Transverse colon (tissue), 4 donors: ENCODE measurements at regions not wholly inside any gene's neighbourhood (a gene's known extent, or its start where the extent isn't known, plus 50 kb on each side); places are given as distances from the start of the nearest gene placed in this dataset.

Experiments used
- DNase-seq: peaks from one replicate; pipeline ENCODE4 v3.0.0-alpha.2; 2019
- H3K27ac ChIP-seq, 4 donors: fragments of 200-600 bp; sonication (generic); 2 replicates each; pipeline ENCODE4 v1.5.1; 2016 to 2018; ENCODE audit warnings: inconsistent platforms in 4 of 4
- H3K27me3 ChIP-seq: fragments of 200-600 bp; sonication (generic); 2 replicates; pipeline ENCODE4 v1.5.1; 2017; ENCODE audit warnings: inconsistent platforms
- H3K36me3 ChIP-seq, 4 donors: fragments of 200-600 bp; sonication (generic); 2 replicates each; pipeline ENCODE4 v1.5.1; 2017 to 2019; ENCODE audit warnings: inconsistent platforms in 4 of 4
- H3K4me1 ChIP-seq, 4 donors: fragments of 200-600 bp; sonication (generic); 2 replicates each; pipeline ENCODE4 v1.5.1; 2017 to 2020; ENCODE audit warnings: inconsistent platforms in 4 of 4
- H3K4me3 ChIP-seq, 4 donors: fragments of 200-600 bp; sonication (generic); 1 replicate in 1 of 4; 2 replicates in 3 of 4; pipeline versions ENCODE4 v1.5.1 to v1.6.1; 2017 to 2019; ENCODE audit warnings: inconsistent platforms in 4 of 4
- H3K9me3 ChIP-seq, 2 donors: fragments of 200-600 bp; sonication (generic); 2 replicates each; pipeline ENCODE4 v1.5.1; 2017 to 2019; ENCODE audit warnings: inconsistent platforms in 2 of 2
- EP300 ChIP-seq: sonication (generic); formaldehyde crosslinking; IDR thresholded peaks from one replicate; pipeline ENCODE4 v1.6.1; 2017; ENCODE audit warnings: antibody characterized with exemption, low read depth
- POLR2A ChIP-seq: fragments of 450-650 bp; IDR thresholded peaks from one replicate; pipeline ENCODE4 v1.6.1; 2016; ENCODE audit warnings: antibody characterized with exemption, mild to moderate bottlenecking, moderate library complexity
- POLR2AphosphoS5 ChIP-seq, 3 donors: sonication (generic); formaldehyde crosslinking; IDR thresholded peaks; one replicate each; pipeline ENCODE4 v1.6.1; 2016; ENCODE audit warnings: antibody characterized with exemption in 3 of 3
- WGBS, 2 donors: methylation state at CpG; one replicate each; pipeline ENCODE4 v1.1.5; 2018; ENCODE audit warnings: low coverage in 1 of 2; 5-methylcytosine and 5-hydroxymethylcytosine counted together
- in situ Hi-C, 4 donors: fragments of 200-750 bp; cut with MboI; loops; one replicate each; pipeline versions ENCODE4 v1.15.0 to v1.15.1; 2017; ENCODE audit warnings: low sequenced_read_pairs in 3 of 4, low pct_ligation_motif_present in 1 of 4, low pct_unique_long_range_greater_than_20kb in 1 of 4
- intact Hi-C: fragments of 100-400 bp; cut with DNase I; formaldehyde crosslinking; loops from one replicate; pipeline ENCODE4 v1.15.1; 2023; ENCODE audit warnings: low total_unique reads
- TF ChIP-seq, protein P1 (sequence below), 5 experiments: fragments of 200-600 bp in 3 of 5; fragments of 450-650 bp in 2 of 5; sonication (generic) in 3 of 5; IDR thresholded peaks; 1 replicate in 2 of 5; 2 replicates in 3 of 5; pipeline ENCODE4 v1.5.1; 2016 to 2017; ENCODE audit warnings: antibody characterized with exemption in 5 of 5, inconsistent platforms in 3 of 5, mild to moderate bottlenecking in 2 of 5, moderate library complexity in 1 of 5

DNA sequence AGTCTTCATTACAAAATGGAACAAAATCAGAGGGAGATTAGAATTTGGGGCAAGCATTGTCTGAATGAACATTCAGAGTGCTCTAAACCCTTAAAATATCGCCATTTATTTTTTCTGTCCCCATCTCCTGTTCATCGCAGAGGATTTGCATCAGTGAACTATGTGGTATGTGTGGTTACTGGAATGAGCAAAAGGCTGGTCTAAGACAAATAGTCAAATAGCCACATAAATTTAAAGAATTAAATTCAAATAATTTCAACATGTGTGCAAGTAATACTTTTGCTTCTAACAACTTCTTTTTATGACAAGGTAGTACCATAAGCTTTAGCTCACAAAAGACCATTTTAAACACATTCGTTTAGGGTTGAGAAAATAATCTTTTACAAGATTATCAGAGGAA lies 82.6 kb upstream of the ST8SIA3 start:
- Histone ChIP-seq H3K36me3 (no peaks in the 10 kb centered on the region), H3K4me3 (no peak overlapping the region), H3K27me3 (no peaks in the 10 kb centered on the region), H3K4me1 (no peaks in the 10 kb centered on the region), H3K27ac (no peak overlapping the region), H3K9me3 (no peaks in the 10 kb centered on the region)
- in situ Hi-C loops (no loop called here), intact Hi-C loops (no loop called here)
- WGBS, 2 donors = 74 to 77% methylated on average over 3 of the region's 3 CpGs
- DNase-seq = no peak
- no peak for TF ChIP-seq EP300
- no peak for TF ChIP-seq POLR2A
- TF ChIP-seq, protein P1, sequence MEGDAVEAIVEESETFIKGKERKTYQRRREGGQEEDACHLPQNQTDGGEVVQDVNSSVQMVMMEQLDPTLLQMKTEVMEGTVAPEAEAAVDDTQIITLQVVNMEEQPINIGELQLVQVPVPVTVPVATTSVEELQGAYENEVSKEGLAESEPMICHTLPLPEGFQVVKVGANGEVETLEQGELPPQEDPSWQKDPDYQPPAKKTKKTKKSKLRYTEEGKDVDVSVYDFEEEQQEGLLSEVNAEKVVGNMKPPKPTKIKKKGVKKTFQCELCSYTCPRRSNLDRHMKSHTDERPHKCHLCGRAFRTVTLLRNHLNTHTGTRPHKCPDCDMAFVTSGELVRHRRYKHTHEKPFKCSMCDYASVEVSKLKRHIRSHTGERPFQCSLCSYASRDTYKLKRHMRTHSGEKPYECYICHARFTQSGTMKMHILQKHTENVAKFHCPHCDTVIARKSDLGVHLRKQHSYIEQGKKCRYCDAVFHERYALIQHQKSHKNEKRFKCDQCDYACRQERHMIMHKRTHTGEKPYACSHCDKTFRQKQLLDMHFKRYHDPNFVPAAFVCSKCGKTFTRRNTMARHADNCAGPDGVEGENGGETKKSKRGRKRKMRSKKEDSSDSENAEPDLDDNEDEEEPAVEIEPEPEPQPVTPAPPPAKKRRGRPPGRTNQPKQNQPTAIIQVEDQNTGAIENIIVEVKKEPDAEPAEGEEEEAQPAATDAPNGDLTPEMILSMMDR (IDR thresholded peaks at IDR 0.05) = no peak
- TF ChIP-seq POLR2AphosphoS5 (IDR thresholded peaks at IDR 0.05) = no peak

DNA sequence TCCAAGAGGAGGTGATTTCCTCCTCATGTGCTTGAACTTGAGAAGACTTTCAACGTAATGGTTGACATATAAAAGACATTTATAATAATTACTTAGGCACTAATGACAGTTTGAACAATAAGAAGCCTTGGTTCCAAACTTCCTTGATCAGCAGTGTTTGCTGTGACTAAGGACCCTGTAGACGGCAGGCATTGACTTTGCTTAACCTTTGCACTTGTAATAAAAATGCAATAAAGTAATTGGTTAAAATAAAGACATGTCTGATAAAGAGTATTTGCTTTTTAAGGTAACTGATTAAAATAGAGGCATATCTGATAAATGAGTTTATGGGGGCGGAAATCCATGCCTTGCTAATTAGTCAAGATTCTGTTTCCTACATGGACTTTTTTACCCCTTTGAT lies 82.2 kb upstream of the ST8SIA3 start:
- intact Hi-C loops = no loop called here
- Histone ChIP-seq H3K27ac (no peak overlapping the region), H3K4me1 (no peaks in the 10 kb centered on the region), H3K9me3 (no peaks in the 10 kb centered on the region), H3K36me3 (no peaks in the 10 kb centered on the region), H3K27me3 (no peaks in the 10 kb centered on the region), H3K4me3 (no peak overlapping the region)
- in situ Hi-C loops = no loop called here
- TF ChIP-seq EP300 = no peak
- no peak for TF ChIP-seq POLR2AphosphoS5 (IDR thresholded peaks at IDR 0.05)
- 51 to 66% methylated on average over 3 of the region's 3 CpGs for WGBS, 2 donors
- no peak for DNase-seq

DNA sequence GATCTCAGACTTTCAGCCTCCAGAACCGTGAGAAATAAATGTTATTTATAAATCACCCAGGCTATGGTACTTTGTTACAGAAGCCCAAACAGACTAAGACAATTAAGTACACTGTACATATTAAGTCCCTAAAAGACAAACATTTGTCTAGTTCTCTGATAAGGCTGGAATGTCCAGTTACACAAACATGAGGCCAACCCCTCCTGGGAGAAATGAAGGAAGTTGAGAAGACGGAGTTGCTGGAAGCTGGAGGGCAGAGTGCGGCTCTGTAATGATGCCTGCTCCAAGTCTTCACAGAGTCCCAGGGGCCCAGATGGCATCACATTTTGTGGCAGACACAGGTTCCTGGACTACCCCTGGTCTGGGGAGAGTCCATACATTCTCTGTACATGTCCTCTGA lies 79.2 kb upstream of the ST8SIA3 start:
- Histone ChIP-seq H3K36me3 (no peaks in the 10 kb centered on the region), H3K27me3 (no peaks in the 10 kb centered on the region), H3K4me1 (no peaks in the 10 kb centered on the region), H3K4me3 (no peak overlapping the region), H3K9me3 (no peaks in the 10 kb centered on the region), H3K27ac (no peak overlapping the region)
- DNase-seq = no peak
- intact Hi-C loops (no loop called here), in situ Hi-C loops (no loop called here)
- 49% methylated on average over 3 of the region's 3 CpGs; no CpG with 5 or more reads in 1 of the 2 donors for WGBS, 2 donors
- TF ChIP-seq, protein P1 (IDR thresholded peaks at IDR 0.05) = no peak
- TF ChIP-seq POLR2AphosphoS5 (IDR thresholded peaks at IDR 0.05) (no peak), EP300 (no peak), POLR2A (no peak)

DNA sequence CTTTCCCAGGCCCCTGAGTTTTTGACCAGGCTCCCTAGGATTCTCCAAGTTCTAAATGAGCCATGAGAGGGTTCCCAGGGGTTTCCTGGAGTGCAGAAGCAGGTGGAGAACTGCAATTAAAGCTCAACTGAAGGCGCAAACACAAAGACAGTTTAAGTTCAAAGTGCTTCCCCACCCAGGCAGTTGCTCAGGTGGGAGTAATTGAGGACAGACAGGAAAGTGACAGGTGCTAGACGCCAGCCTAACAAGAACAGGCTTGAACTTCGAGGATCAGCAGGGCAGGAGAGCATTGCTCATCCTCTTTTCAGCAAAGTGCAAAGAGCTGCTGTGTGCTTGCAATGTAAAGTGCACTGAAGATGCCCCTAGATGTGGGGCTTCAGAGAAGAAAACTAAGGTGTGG lies 77.2 kb upstream of the ST8SIA3 start:
- H3K4me1 ChIP-seq = no peaks in the 10 kb centered on the region
- intact Hi-C loops = no loop called here
- H3K9me3 ChIP-seq = no peaks in the 10 kb centered on the region
- no peak for TF ChIP-seq EP300
- TF ChIP-seq POLR2AphosphoS5 (IDR thresholded peaks at IDR 0.05) = no peak
- TF ChIP-seq POLR2A = no peak
- TF ChIP-seq, protein P1 (IDR thresholded peaks at IDR 0.05) = no peak
- no peaks in the 10 kb centered on the region for H3K27me3 ChIP-seq
- no peak overlapping the region for H3K4me3 ChIP-seq
- no peaks in the 10 kb centered on the region for H3K36me3 ChIP-seq
- WGBS, 2 donors = 37 to 40% methylated on average over 1 to 3 of the region's 3 CpGs
- in situ Hi-C loops = no loop called here
- no peak for DNase-seq
- H3K27ac ChIP-seq = no peak overlapping the region

DNA sequence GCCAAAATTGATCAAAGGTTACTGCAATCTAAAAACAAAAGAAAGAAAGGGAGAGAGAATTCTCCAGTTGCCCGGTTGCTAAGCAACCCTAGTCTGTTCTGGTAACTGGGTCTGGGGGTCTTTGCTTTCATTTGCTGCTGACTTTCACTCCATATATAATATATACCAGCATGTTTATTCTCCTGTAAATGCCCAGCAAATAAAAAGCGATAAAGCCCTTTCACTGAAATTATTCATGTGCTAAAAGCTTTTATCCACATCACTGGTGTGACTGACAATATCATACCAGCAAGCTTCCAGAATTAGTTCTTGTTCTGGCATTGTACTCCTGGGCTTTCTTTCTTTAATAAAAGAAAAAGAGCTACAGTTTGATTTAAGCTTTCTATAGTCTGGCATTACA lies 75.5 kb upstream of the ST8SIA3 start:
- Histone ChIP-seq H3K4me3 (no peak overlapping the region), H3K4me1 (no peaks in the 10 kb centered on the region), H3K9me3 (no peaks in the 10 kb centered on the region), H3K36me3 (no peaks in the 10 kb centered on the region), H3K27me3 (no peaks in the 10 kb centered on the region), H3K27ac (no peak overlapping the region)
- DNase-seq = no peak
- in situ Hi-C loops (no loop called here), intact Hi-C loops (no loop called here)
- WGBS, 2 donors = 76 to 92% methylated on average over 2 of the region's 2 CpGs
- TF ChIP-seq POLR2AphosphoS5 (IDR thresholded peaks at IDR 0.05) (no peak), POLR2A (no peak), EP300 (no peak)
- TF ChIP-seq, protein P1 (IDR thresholded peaks at IDR 0.05) = no peak
